WI38 (cell line): ENCODE measurements at regions not wholly inside any gene's neighbourhood (a gene's known extent, or its start where the extent isn't known, plus 50 kb on each side); places are given as distances from the start of the nearest gene placed in this dataset.
"Not testable (repeated sequence)": the region's sequence is repeated elsewhere in the genome, so short reads cannot be mapped to it uniquely, and the experiment has no call there.

Source experiments
- H3K4me3 ChIP-seq: 2 replicates; pipeline ENCODE4 v1.5.1; 2011; ENCODE audit warnings: low read depth, mild to moderate bottlenecking, control low read depth, low read length
- CTCF ChIP-seq: IDR thresholded peaks from 2 replicates; pipeline ENCODE4 v1.5.1; 2012; ENCODE audit warnings: low read depth, mild to moderate bottlenecking, control low read depth, low read length

- no peak overlapping the region for H3K4me3 ChIP-seq
- no peak for TF ChIP-seq CTCF
These were observed 889.8 kb downstream of the CDH8 start for GRCh38 chr16:61146429-61146828.

GRCh38 chr16:61131447-61131846 lies 904.8 kb downstream of the CDH8 start:
- no peak overlapping the region for H3K4me3 ChIP-seq
- TF ChIP-seq CTCF, result no peak

- TF ChIP-seq CTCF, result no peak
- no peak overlapping the region for H3K4me3 ChIP-seq
These were observed 907.5 kb downstream of the CDH8 start for GRCh38 chr16:61128545-61129323.

GRCh38 chr16:61105544-61105943 lies 930.7 kb downstream of the CDH8 start:
- no peak overlapping the region for H3K4me3 ChIP-seq
- no peak for TF ChIP-seq CTCF

- no peak for TF ChIP-seq CTCF
- H3K4me3 ChIP-seq, result no peak overlapping the region
These were observed 937.7 kb downstream of the CDH8 start for GRCh38 chr16:61098505-61098904.

- not testable (repeated sequence) for H3K4me3 ChIP-seq
These were observed 944.9 kb downstream of the CDH8 start for GRCh38 chr16:61091300-61091699.

GRCh38 chr16:61083711-61084110 lies 952.5 kb downstream of the CDH8 start:
- no peak for TF ChIP-seq CTCF
- H3K4me3 ChIP-seq, result no peak overlapping the region

GRCh38 chr16:61074324-61074723 lies 961.9 kb downstream of the CDH8 start:
- TF ChIP-seq CTCF, result no peak
- no peak overlapping the region for H3K4me3 ChIP-seq
